ENCODE measurements at regions not wholly inside any gene's neighbourhood (a gene's known extent, or its start where the extent isn't known, plus 50 kb on each side); places are given as distances from the start of the nearest gene placed in this dataset.
"Not testable (repeated sequence)": the region's sequence is repeated elsewhere in the genome, so short reads cannot be mapped to it uniquely, and the experiment has no call there.

DNA sequence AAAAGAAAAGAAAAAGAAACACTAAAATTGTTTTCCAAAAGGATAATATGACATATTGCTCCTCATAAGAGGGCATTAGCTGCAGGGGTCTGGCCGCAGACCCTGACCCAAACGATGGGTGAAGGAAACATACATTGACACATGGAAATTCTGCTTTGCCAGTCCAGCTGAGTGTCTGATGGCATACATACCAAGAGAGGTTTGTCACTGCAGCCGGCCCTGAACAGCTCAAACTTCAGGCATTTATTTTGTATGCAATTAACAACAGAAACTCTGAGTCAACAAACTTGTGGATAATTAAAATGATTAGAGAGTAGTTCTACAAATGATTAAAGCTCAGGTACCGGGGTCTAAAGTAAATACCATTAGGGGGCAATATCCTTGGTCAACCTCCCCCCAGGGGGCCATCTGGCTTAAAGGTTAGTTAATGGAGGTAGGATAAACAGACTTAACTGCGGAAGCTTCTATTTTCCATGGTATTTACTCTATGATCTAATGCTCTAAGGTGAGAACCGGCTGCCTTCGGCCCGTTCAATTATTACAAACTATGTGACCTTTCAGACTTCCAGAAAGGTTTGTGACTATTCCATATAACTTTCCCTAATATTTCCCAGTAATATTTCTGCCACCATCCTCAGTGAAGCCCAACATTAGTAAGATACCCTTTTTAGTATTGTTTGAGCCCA is 1550.7 kb downstream of the CDY2B start:
- H3K9me3 ChIP-seq (ENCODE audit: severe bottlenecking): not testable (repeated sequence)
- ATAC-seq (ENCODE audit: low read depth): peak; percentile 80

More for the DNA sequence above, 1550.7 kb downstream of the CDY2B start:
- not testable (repeated sequence) for H3K4me3 ChIP-seq (ENCODE audit: severe bottlenecking); H3K27ac ChIP-seq (ENCODE audit: poor library complexity, severe bottlenecking); H3K36me3 ChIP-seq (ENCODE audit: low read depth); H3K27me3 ChIP-seq (ENCODE audit: insufficient read depth, poor library complexity, severe bottlenecking); H3K4me1 ChIP-seq (ENCODE audit: insufficient read depth, poor library complexity, severe bottlenecking); DNase-seq (ENCODE audit: low spot score)

All from RWPE2 (cell line).